ENCODE measurements at regions not wholly inside any gene's neighbourhood (a gene's known extent, or its start where the extent isn't known, plus 50 kb on each side); places are given as distances from the start of the nearest gene placed in this dataset.

DNA sequence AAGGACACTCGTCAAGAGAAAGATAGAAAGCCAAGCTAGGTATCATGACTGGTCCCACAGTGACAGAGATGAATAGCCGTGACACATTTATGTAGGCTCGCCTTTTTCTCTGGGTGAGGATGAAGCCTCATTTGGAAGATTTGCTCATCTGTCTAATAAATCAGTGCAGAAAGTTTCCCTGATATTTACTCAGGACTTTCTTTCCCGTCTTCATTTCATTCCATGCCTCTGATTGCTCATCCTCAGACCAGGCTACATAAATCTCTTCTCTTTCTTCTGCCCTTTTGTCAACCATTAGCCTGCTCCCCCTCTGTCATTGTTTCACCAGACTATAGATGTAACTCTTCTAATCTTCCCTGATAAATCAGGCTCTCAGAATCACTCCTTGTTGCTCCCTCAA is 361.8 kb upstream of the MEIS1 start:
- no peak overlapping the region for H3K4me3 ChIP-seq (ENCODE audit: low read depth, poor library complexity, severe bottlenecking)
- TF ChIP-seq POLR2A (IDR thresholded peaks at IDR 0.05) (no peak), CTCF (IDR thresholded peaks at IDR 0.05) (no peak)
- WGBS, 2 donors, result 90 to 92% methylated on average over 4 of the region's 4 CpGs
- intact Hi-C loops (cut with DNase I; ENCODE audit: low total_unique reads), result no loop called here
- DNase-seq (ENCODE audit: low spot score in 2 of 2), result no peak

- TF ChIP-seq POLR2A (IDR thresholded peaks at IDR 0.05), result no peak
- TF ChIP-seq CTCF (IDR thresholded peaks at IDR 0.05), result no peak
- DNase-seq (ENCODE audit: low spot score in 2 of 2), result no peak
- 76 to 80% methylated on average over 21 of the region's 21 CpGs for WGBS, 2 donors
- no peak overlapping the region for H3K4me3 ChIP-seq (ENCODE audit: low read depth, poor library complexity, severe bottlenecking)
- intact Hi-C loops (cut with DNase I; ENCODE audit: low total_unique reads), result no loop called here
Measured at GRCh38 chr2:66070721-66071602, 364.0 kb upstream of the MEIS1 start.

- no peak for DNase-seq (ENCODE audit: low spot score in 2 of 2)
- TF ChIP-seq CTCF (IDR thresholded peaks at IDR 0.05) (no peak), POLR2A (IDR thresholded peaks at IDR 0.05) (no peak)
- intact Hi-C loops (cut with DNase I; ENCODE audit: low total_unique reads), result no loop called here
- no peak overlapping the region for H3K4me3 ChIP-seq (ENCODE audit: low read depth, poor library complexity, severe bottlenecking)
- WGBS, 2 donors, result 92 to 96% methylated on average over 2 of the region's 2 CpGs
Measured at GRCh38 chr2:66069937-66070720, 364.8 kb upstream of the MEIS1 start.

DNA sequence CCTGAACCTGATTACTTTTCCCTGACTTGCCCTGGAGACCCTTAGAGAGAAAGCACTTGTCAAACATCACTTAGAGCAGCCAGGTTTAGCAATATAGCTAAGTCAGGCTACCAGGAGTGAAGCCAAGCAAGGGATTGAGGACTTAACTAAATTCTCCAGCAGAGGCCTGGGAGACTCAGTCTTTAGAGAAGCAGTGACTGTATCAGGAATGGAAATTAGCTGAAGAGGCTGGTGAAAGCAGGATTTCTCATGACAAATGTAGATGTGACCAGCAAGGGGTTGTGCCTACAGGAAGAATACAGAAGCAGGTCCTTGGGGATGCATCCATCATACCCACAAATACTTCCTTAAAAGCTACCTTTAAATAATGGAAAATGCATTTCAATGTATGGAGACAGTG is 368.9 kb upstream of the MEIS1 start:
- DNase-seq (ENCODE audit: low spot score in 2 of 2), result no peak
- no peak overlapping the region for H3K4me3 ChIP-seq (ENCODE audit: low read depth, poor library complexity, severe bottlenecking)
- TF ChIP-seq CTCF (IDR thresholded peaks at IDR 0.05), result no peak
- no peak for TF ChIP-seq POLR2A (IDR thresholded peaks at IDR 0.05)
- intact Hi-C loops (cut with DNase I; ENCODE audit: low total_unique reads), result no loop called here

DNA sequence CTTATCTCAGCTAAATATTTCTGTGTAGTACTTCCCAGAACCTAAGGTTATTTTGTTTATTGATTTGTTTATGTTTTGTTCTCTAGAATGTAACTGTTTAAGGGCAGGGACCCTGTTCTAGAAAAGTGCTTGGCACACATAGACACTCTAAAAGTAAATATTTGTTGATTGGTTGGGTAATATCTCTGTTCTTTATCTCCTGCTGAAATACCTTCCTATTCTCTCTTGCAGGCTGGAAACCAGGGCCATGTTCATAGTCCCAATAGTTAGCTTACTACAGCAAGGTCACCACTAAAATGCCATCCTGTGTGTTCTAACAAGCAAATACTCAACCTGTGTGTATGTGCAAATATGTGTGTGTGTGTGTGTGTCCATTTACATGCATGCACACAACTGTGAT is 375.6 kb upstream of the MEIS1 start:
- no peak overlapping the region for H3K4me3 ChIP-seq (ENCODE audit: low read depth, poor library complexity, severe bottlenecking)
- intact Hi-C loops (cut with DNase I; ENCODE audit: low total_unique reads), result no loop called here
- no peak for DNase-seq (ENCODE audit: low spot score in 2 of 2)
- TF ChIP-seq CTCF (IDR thresholded peaks at IDR 0.05), result no peak
- no peak for TF ChIP-seq POLR2A (IDR thresholded peaks at IDR 0.05)
